ENCODE measurements at regions not wholly inside any gene's neighbourhood (a gene's known extent, or its start where the extent isn't known, plus 50 kb on each side); places are given as distances from the start of the nearest gene placed in this dataset.

DNA sequence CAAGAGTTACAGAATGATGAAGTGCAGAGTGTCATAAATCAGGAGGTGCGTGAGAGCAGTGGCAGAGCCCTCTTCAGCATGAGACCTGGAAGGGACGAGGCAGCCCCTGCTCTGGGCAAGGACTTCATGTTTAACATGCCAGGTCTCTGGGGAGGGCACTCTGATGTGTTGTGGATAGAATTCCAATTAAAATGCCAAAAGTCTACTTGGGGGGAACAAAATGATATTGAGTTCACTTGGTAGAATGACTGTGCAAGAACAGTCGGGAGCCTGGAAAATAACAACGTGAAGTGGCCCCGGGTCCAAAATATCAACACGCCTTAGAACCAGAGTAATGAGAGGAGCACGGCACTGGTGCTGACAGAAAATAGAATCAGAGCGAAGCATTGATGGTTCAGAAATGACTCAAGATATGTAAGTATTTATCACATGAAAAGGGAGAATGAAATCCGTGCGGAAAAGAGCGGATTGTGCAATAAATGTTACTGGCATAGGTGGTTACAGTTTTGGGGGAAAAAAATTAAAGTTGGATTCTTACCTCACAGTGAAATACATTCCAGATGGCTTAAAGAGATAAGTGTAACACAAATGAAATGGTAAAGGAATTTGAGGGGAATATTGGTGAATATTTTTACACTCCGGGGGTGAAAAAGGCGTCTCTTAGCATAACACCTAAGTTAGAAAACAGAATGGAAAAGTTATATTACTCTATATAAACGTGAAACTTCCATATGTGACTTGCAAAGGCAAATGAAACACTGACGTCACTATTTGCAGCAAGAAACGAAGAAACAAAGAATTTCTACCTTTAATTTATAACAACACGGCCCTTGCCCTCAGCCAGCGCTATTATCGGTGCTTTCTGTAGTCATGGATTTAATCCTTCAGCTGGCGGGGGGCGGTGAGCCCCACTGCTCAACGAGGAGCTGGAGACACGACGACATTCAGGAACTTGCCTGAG is 159.4 kb upstream of the TWIST2 start:
- no peak for DNase-seq (ENCODE audit: low read depth)

DNA sequence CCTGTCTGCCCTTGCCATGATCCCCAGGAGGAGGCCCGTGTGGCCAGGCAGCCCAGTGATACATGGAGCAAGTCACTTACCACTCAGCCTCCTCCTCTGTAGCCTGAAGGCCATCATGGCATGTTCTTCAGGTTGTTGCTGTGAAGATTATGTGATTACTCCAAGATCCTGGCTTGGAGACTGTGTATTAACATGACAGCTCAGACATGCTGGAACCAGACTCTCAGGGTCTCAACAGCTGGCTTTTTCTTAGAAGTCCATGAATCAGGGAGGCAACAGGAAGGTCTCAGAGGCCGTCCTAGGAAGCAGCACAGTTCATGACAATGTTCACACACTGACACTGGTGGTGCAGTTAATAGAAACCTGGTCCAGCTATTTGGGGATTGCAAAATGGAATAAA is 158.6 kb upstream of the TWIST2 start:
- DNase-seq (ENCODE audit: low read depth): no peak

DNA sequence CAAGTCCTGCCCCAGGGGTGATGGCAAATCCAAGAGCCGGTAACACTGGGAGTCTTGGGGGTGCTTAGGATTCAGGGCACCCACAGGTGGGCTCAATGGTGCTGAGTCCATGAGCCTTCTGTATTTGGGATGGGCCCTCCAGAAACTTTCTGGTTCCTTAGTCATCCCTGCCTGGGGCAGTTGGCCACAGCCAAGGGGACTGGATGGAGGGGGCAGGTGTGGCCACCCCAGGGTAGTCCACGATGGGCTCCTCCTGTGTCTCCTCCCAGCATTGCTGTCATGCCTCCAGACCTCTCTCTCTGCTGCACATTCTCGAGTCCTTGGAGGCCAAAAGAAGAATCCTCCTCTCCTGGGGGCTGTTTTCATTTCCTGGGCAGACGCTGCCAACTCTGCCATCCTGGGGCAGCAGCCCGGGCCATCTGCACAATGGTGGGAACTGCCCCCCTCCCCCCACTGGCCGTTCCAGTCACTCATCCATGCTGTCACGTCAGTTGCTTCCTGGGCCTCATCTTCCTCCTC is 158.0 kb upstream of the TWIST2 start:
- no peak for DNase-seq (ENCODE audit: low read depth)

DNA sequence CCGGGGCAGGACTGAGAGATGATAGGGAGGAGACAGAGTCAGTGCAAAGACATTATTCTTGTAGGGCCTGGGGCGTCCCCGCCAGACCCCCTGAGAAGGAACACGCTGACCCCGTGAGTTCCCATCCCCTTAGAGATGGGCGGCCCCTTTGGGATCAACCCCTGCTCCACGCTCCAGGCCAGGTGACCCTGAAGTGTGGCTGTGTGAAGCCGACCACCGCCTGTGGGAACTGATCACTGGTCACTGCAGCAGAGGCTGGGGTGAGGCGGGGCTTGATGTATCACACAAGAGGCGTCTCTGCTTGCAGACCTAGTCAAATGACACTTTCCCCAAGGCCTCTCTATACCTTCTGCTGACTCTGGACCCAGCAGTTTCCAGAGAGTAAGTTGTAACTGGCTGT is 157.4 kb upstream of the TWIST2 start:
- DNase-seq (ENCODE audit: low read depth): no peak

DNA sequence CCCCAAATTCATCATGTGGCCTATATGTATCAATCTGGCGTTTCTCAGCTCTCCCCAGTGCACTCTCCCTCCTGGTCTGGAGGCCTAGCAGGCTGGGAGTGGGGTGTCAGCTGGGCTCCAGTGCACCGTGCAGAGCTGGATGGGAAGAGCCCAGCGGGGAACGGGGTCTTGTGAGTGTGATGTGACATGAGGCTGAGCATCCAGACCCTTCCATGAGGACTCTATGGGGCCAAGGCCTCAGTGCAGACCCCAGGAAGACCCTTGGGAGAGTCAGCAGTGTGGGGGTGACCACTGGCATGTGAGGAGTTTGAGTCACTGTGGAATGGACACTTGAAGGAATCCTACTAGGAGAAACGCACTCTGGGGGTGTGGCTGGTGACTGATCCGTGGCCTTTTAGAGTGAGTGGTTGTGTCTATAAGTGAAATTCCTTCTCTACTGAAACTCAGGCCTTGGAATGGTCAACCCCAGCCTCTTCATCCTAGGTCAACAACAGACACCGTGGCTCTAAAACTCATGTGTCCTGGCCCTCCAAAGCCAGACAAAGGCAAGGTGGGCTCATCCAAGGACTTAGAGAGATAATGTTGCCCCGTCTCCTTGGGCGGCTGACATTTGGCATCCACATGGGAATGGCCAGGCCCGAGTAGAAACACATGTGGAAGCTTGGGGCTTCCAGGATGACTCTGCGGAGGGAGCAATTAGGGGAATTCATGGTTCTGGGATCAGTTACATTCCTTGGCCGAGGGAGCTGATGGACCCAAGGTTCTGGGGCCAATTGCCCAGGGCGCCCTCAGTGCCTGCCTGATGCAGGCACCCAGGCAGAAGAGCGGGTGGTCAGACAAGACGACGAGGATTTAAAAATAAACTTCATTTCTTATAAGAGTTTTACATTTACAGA is 156.0 kb upstream of the TWIST2 start:
- DNase-seq (ENCODE audit: low read depth): no peak

DNA sequence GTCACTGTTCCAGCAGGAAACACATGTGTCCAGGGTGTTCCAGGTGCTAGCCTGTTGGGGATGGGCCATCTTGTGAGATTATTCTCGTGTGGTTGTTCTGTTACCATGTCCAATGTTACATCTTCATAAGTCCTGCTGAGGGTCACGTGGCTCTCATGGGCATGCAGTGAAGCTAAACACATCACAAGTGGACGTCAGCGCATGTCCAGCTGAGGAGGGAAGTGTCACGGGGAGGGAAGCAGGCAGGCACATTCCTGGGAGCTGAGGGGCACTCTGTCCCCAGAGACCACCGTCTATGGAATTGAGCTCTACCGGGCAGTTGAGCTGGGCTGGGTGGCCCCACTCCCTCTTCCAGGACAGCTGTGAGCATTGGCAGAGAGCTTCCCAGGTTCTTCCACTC is 155.3 kb upstream of the TWIST2 start:
- no peak for DNase-seq (ENCODE audit: low read depth)

DNA sequence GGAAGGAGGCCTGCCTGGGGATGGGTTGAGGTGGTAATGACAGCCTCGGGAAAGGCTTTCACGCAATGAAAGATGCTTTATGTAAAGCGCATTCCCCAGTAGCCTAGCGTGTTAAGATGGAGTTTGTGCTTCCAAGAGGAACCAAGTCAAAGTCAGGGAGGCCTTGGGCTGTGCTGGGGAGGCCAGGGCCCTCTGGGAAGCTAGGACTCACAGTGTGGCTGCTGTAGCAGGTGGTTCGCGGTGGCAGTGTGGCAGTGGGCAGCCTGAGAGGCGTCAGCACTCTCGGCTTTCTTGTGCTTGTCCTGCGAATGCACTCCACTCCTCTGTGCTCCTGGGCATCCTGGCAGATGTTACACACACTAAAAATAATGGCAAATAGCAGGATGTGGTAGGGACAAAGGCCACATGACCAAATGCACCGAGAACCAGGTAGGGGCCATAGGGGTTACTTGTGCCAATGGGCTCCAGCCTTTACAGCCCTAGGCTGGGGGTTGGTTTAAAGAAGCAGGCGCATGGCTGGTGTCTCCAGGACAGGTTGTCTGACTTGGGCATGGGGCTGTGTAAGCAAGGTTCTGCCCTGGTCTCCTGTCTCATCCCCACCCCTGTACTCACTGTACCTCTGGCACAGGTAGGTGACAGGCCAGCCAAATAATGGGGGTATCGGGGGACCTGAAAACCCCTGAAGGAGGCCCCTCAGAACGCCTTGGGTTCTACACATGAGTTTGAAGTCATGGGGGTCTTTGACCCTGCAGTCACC is 154.4 kb upstream of the TWIST2 start:
- no peak for DNase-seq (ENCODE audit: low read depth)

DNA sequence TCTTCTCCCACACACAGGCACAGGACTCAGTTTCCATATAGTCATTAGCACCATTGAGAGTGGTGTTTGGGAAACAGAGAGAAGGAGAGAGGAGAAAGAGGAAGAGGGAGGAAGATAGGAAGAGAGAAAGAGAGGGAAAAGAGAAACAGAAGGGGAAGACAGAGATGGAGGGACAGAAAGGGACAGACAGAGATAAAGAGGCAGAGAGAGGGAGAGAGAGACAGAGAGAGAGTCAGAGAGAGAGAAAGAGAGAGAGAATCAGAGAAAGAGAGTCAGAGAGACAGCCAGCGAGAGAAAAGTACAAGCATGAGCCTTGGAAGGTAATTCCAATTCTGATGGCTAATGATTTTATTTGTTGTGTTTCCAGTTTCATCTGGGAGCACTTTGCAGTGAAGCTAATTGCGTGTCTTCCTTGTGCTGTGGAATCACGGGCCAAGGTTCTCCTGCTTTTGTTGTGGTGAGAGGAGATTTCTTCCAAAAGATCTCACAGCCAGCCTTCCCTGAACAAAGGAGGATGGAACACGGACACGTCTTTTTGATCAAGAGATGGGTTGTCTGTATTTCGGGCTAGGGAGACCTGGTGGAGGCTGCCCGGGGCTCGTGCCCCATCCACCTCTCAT is 153.6 kb upstream of the TWIST2 start:
- DNase-seq (ENCODE audit: low read depth): no peak

DNA sequence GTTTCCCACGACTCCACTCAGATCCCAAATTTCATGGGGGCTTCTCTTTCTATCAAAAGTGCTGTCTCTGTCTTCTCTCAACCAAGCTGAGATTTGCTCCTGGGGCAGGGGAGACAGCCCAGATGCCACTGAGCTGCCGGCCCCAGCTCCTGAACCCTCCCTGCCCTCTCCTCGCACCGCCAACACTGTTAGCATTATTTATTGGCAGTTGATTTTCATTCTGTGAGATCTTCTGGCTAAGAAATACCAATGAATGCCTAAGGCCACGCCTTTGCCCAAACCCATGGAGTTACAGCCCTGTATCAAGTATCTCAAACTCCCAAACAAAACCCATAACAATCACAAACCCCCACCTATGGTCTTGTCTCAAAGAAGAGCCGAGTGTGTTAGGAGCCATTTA is 153.0 kb upstream of the TWIST2 start:
- DNase-seq (ENCODE audit: low read depth): no peak

DNA sequence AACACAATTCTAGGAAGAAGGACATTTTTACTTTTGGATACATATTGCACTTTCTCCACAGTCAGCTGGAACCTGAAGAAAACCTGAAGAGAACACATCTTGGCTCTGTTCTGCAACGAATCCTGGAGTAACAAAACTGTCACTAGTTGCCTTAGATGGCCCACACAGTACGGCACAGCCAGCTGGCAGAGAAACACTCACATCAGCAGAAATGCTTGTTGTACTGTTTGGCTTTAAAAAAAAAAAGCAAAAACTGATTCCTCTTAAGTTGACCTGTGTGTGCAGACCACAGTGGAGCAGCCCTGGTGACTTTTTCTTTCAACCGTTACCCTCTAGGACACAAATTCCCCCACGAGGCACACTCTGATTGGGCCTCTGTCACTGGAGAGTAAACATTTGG is 152.3 kb upstream of the TWIST2 start:
- no peak for DNase-seq (ENCODE audit: low read depth)

DNA sequence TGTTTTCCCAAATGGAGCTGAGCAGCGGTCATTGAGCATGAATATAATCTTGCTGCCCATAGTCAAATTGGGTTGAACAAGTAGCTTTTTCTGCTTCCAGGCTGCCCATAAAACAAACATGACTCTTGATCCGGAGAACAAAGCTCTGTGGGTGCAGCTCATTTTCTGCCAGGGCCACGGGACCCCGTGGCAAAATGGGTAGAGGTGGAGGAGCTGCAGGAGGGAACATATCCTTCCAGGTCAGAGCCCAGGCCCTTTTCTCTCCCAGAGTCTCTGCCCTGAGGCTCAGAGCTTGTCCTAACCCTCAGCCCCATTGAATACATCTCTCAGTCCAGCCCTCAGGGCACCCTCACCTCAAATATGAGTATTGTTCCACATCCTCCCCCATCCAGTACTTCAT is 151.6 kb upstream of the TWIST2 start:
- DNase-seq (ENCODE audit: low read depth): no peak

DNA sequence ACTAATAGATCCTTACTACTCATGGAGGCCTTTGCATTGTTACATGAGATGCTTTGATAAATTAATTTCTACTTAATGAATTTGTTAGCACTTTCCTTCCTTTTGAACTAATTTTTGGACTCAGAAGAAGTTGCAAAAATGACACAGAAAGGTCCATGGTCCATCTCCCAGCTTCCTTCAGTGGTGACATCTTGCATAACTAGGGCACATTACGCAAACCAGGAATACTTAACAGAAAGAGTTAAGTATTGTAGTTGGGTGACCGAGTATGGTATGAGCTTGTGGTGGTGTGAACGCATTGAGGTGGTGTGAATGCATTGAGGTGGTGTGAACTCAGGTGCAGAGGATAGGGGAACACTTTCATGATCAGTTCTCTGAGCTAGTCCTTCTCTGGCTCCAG is 151.1 kb upstream of the TWIST2 start:
- DNase-seq (ENCODE audit: low read depth): no peak

DNA sequence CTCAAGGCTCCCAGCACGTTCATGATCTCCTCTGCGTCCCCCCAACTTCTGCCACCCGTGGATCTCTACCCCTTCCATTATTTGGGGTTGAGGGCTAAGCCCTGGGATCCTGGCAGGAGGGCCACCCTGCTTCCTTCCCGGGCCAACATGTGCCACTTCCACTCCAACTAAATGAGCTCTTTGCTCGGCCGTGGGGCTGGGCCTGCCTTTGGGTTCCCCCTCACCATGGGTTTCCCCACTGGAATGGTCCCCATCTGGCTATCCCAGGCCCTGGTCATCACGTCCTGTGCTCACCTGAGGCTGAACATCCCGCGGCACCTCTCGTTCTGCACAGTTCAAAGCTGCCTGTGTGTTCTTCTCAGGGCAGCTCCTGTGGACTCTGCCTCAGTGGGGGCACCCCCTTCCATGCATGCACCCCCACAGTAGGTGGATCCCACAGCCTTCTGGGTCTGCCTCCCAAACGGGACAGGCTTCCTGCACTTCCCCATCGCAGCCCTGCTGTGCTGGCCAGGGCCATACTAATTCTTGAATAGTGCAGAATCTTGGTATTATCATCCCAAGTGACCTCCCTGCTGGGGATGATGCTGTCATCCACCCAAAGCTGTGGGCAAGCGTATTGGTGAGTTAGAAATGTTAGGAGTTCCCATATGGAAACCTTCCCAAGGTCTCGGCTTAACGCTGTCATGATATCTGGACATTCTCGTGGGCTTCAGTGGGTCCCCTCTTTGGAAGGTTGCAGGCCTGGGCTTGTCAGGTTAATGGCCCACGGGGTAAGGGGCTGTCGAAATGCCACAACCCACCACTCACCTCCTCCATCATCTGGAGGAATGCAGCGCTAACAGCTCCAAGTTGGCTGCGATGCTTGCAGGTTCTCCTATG is 150.5 kb upstream of the TWIST2 start:
- DNase-seq (ENCODE audit: low read depth): no peak

DNA sequence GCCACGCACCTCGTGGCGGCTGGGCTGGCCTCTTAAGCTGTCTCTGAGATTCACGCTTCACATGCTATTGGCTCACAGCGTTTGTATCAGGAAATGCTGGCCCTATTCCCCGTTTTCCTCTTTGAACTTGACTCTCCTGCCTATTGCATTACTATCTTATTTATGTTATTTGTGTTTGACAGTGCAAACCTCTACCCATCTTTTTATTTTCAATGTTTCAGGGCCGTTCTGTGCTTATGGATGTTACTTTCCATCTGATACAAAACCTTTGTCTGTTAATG is 149.9 kb upstream of the TWIST2 start:
- DNase-seq (ENCODE audit: low read depth): no peak

DNA sequence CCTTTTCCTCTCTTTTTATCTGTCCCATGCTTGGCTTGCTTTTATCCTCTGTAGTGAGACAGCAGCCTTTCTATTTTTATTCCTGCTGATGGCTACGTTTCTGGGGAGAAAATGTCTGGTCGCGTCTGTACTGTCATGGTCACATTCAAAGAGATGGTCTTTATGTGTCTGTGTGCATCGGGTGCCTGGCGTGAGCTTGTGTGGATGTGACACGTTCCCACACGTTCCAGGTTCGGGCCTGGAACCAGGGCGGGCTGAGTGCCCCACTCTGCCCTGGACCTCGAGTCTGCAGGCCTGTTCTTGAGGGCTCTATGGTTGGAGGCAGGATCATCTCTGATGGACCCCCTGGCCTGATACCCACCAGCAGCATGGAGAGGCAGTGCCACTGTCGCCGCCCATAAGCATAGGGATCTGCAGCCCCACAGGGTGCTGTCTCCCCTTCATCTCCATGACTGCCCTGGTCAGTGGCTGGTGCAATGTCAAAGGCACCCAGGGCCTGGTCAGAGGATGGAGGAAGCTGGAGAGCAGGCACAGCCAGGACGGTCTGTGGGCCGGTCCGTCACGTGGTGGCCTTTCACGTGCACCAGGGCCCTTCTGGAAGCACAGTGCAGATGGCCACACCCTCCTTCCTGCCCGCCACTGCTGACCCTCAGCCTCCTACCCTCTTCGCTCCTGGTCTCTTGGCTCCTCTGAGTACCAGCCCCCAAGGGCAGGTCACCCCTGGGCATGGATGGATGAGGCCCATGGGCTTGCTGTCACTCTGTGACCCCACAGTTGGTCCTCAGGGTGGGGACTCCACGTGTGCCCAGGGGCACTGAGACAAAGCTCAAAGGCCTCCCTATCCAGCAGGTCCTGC is 149.2 kb upstream of the TWIST2 start:
- DNase-seq (ENCODE audit: low read depth): no peak

DNA sequence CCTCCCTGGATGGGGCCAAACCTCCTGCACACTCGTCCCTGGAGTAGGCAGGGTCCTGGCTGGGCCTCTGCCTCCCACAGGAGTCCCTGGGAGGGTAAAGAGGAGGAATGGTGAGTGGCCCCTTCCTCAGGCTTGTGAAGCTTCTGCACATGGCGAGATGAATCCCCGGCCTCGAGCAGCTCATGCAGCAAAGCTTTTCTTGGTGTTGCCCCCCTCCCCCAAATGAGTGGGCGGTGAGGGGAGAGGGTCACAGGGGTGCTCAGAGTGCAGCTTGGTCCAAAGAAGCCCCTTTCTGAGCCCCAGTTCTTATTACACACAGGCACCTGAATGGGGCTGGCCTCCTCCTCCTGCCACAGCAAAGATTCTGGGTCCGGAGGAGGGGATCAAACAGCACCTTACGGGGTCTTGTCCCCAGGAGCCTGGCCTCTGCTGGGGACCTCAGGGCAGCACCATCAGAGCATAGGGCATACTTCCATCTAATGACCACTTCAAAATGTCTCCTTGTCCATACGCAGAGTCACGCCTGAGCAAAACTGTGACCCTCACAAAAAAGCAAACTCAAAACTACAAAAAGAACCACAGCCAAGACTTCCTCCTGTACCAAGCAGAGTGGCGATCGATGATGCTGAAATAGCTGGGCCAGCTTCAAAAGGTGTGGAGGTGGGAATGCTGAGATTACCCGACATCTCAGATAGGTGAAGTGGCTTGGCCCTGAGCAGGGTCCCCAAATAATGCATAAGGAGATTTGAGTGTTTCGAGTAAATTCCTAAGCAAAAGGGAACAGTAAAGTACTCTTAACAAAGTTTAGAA is 148.4 kb upstream of the TWIST2 start:
- DNase-seq (ENCODE audit: low read depth): no peak

DNA sequence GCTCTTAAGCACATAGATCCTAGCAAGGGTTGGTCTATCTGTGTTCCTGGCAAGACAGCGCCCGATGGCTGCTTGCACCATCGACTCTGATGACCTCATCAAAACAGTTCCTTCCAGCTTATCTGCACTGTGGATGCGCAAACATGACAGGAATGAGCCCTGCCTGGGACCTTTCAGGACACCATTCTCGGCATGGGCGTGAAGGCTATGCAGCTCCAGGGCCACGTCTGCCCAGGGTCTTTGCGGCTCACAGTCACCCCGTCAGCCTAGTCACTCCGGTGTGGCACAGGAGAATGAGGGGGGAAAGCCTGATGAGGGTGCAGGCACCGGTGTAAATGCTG is 147.8 kb upstream of the TWIST2 start:
- DNase-seq (ENCODE audit: low read depth): no peak

DNA sequence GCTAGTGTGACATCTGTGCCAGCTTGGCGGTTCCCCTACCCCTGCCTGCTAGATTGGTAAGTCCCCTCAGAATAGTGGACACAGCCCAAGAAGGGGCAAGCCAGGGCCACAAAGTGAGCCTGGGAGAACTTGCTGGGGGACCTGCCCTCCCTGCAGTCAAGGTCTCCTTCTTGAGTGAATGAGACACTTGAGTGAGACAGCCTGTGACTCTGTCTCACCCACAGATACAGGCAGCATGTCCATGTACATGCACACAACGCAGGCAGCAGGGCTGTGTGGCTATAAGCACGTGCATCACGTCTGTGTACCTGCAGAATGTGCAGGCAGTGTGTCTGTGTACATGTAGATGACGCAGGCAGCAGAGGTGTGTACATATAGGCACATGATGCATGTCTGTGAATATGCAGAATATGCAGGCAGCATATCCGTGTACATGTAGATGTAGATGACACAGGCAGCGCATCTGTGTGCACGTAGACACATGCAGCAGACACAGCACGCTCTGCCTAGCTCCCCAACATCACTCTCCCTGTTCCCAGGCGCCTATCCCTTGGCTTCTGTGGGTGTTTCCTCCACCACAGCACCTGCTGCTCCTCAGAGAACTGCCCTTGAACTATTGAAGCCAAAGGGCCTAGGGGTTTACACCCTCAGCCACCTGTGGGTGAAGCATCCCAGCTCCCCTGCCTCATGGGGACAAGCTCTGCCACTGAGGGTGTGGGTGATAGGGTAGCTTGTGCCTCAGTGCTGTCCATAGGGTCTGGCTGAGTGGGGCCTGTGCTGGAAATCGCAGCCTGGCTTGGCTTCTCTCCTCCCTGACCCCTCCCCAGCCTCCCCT is 147.2 kb upstream of the TWIST2 start:
- no peak for DNase-seq (ENCODE audit: low read depth)

Data from activated T-helper 1 cell treated with Interleukin-2 at 50 U/mL for 16 hours (primary cell).